ENCODE measurements at regions not wholly inside any gene's neighbourhood (a gene's known extent, or its start where the extent isn't known, plus 50 kb on each side); places are given as distances from the start of the nearest gene placed in this dataset.

GRCh38 chrX:25805744-25806143 lies 332.4 kb upstream of the MAGEB18 start:
- TF ChIP-seq, protein P1, sequence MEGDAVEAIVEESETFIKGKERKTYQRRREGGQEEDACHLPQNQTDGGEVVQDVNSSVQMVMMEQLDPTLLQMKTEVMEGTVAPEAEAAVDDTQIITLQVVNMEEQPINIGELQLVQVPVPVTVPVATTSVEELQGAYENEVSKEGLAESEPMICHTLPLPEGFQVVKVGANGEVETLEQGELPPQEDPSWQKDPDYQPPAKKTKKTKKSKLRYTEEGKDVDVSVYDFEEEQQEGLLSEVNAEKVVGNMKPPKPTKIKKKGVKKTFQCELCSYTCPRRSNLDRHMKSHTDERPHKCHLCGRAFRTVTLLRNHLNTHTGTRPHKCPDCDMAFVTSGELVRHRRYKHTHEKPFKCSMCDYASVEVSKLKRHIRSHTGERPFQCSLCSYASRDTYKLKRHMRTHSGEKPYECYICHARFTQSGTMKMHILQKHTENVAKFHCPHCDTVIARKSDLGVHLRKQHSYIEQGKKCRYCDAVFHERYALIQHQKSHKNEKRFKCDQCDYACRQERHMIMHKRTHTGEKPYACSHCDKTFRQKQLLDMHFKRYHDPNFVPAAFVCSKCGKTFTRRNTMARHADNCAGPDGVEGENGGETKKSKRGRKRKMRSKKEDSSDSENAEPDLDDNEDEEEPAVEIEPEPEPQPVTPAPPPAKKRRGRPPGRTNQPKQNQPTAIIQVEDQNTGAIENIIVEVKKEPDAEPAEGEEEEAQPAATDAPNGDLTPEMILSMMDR (conservative IDR thresholded peaks at IDR 0.05; ENCODE audit: low read depth, low read length), result no peak
- TF ChIP-seq CEBPB (IDR thresholded peaks at IDR 0.05; ENCODE audit: low read depth, low read length), result no peak
- TF ChIP-seq POLR2A (IDR thresholded peaks at IDR 0.05; ENCODE audit: low read depth, low read length), result no peak
- TF ChIP-seq SMC3 (IDR thresholded peaks at IDR 0.05; ENCODE audit: low read depth, low read length), result no peak
- TF ChIP-seq MXI1 (IDR thresholded peaks at IDR 0.05; ENCODE audit: borderline replicate concordance, low read depth, low read length), result no peak
- no peak for TF ChIP-seq MAFK (IDR thresholded peaks at IDR 0.05; ENCODE audit: low read depth, low read length)
- no peak for TF ChIP-seq ELK1 (IDR thresholded peaks at IDR 0.05; ENCODE audit: borderline replicate concordance, low read depth, low read length)
- TF ChIP-seq FOS (IDR thresholded peaks at IDR 0.05; ENCODE audit: low read depth, low read length), result no peak
- TF ChIP-seq NFE2L2 (IDR thresholded peaks at IDR 0.05; ENCODE audit: low read depth, low read length), result no peak
- TF ChIP-seq BHLHE40 (IDR thresholded peaks at IDR 0.05; ENCODE audit: low read depth, low read length), result no peak
- TF ChIP-seq RAD21 (IDR thresholded peaks at IDR 0.05; ENCODE audit: low read length), result no peak

All from IMR-90 (cell line).